NCI-H345 treated with DMSO at 0.1 percent for 48 hours (cell line): ENCODE measurements at regions not wholly inside any gene's neighbourhood (a gene's known extent, or its start where the extent isn't known, plus 50 kb on each side); places are given as distances from the start of the nearest gene placed in this dataset.
A peak's percentile ranks its signal among the peaks of the same experiment; 100 is the strongest.

Experiments used
- DNase-seq: peaks from one replicate; lab custom pipeline; 2025; ENCODE audit not compliant: unreplicated experiment; lab: John Stamatoyannopoulos, UW

DNA sequence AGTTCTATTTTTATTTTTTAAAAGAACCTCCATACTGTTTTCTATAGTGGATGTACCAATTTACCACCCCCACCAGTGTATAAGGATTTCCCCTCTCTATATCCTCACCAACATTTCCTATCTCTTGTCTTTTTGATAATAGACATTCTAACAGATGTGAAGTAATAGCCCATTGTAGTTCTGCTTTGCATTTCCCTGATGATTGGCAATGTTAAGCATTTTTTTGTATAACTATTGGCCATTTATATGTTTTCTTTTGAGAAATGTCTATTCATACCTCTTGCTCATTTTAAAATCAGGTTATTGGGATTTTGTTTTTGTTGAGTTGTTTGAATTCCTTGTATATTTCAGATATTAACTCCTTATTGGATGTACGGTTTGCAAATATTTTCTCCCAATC lies 251.1 kb upstream of the HTR2C start:
- DNase-seq, result no peak

DNA sequence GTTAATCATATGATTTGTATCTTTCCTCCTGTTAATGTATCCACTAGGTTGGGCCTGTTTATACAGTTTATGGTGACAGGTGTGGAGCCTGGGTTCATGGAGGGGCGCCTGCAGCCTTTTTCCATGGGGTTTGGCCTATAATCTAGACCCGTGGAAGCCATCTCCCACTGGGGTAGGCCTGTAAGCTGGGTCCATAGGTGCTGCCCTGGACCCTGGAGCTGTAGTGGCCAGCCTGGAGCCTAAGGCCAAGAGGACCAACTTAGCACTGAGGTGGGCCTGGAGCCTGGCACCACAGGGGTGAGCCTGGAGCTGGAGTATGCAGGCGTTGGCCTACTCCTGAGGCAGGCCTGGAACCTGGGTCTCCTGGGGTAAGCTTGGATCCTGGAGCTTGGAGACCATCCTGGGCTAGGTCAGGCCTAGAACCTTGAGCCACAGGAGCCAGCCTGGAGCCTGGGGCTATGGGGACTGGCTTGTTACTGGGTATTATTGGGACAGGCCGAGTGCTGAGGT lies 249.4 kb upstream of the HTR2C start:
- no peak for DNase-seq

DNA sequence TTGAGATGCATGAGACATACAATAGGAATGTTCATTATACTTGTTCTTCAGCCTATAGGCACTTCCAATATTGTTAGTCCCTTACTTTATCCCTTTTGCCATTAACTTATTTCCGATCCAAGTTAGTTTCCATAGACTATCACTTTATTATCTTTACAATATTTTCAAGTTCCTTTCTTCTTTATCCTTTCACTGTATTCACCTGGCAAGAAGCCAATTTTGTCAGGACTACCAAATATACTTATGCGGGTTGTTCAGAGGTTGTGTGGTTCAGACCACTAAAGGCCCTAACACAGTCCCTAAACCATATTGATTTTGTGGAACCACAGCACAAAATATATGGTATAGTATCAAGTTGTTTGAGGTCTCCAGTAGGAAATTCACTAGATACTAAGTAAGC lies 245.0 kb upstream of the HTR2C start:
- DNase-seq, result no peak

DNA sequence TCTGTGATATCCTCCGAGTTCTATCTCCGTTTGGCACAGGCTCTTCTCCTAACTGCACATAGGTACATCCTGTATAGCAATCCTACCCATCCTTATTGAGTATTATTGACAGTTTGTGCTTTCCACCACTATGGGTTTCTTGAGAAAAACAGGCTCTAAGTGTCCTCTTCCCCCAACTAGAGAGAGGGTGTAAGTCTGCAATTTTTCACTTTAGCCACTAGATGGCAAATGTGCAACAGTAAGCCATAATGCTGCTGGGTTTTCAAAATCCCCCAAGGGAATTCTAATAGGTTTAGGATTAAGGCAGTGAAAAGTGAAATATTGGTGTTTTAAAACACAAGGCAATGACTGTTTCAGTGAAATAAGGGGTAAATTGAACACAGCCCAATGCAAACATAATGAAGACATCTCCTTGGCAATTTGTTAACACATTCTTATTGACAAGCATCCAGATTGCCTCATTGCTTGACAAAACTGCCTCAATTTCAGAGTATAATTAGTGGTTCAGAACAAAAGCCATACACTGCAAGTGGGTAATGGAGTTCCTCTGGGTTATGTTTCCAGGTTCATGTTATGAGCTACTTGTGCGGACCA lies 239.0 kb upstream of the HTR2C start:
- DNase-seq, result peak; percentile 2

DNA sequence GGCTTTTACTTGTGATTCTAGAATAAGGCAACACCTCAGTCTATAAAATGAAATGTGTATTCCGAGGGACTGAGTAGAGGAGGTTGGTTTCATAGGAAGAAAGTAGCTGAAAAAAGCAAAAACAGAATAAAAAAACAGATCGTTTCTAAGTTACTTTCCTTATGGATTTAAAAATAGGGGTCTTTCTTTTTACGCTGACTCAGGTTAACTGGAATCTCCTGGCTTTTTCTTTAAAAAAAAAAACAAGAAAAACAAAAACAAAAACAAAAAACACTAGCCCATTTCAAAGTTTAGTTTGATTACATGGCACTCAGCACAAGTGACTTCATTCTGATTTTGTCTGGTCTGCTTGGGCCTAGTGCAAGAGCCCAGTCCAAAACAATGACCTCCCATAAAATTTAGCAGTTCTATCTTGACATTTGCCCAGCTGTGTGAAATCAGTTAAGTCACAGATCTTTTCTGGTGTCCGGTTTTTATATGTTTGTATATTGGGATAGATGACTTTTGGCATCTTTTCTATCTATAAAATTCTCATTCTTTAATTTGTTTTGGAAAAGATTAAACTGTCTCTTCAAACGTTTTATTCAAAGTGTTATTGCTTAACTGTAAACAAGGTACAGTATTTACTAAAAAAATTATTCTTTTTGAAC lies 222.7 kb upstream of the HTR2C start:
- DNase-seq, result no peak

DNA sequence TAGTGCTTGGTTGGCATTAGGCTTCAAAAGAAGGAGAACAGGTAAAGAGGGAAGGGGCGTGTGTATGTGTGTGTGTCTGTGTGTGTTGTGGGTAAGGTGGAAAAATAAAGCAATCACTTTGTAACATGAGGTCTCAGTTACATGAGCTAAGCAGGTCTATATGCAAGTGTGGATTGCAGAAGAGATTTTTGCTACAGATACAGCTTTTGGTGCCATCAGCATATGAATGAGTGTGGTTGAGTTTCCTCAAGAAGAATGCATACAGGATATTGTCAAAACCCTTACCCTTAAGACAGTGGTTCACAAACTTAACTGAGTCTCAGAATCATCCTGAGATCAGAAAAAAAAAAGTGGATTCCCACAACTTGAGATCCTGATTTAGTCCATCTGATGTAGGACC lies 220.5 kb upstream of the HTR2C start:
- DNase-seq, result no peak

DNA sequence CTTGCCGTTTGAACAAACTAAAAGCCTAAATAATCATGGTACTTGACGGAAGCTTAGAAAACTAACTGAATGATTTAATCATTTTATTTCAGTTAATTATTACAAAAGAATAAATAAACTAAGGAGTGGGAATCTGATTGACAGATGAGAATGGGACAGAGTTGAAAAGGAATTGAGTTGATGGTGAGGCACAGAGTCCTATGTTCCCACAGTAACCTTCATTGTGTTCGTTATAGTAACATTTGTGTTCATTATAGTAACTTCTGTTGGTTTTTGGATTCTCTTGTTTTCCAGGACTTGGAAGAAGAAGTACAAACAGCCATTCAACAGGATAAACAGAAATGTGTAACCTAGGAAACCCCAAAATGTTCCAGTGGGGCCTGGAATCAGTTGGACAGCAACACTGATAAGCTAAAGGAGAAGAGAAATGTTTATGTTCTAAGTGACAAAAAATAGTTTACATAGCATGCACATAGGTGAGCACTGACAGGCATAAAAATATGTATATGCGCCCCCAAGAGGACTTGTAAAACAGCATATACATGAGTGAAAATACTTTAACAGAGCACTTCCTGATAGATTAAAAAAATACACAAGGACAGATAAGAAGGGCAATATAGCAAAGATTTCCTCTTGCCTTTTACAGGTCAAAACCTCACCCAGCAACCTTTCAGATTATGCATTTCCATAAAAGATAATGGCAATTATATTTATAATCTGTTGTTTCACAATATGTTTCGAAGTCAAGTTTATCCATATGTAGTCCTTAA lies 218.6 kb upstream of the HTR2C start:
- no peak for DNase-seq

DNA sequence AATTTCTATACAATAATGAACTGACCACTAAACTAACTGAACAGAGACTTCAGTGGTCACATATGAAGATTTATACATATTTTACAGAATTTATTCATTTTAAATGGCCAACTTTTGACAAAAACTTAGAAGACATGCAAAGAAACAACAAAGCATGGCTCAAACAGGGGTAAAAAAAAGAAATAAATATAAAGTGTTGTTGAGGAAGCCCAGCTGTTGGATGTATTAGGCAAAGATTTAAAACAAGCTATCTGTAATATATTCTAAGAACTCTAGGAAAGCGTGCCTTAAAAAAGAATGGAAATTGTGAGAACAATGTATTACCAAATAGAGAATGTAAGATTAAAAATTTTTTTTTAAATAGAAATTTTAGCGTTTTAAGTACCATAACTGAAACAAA lies 210.9 kb upstream of the HTR2C start:
- no peak for DNase-seq

DNA sequence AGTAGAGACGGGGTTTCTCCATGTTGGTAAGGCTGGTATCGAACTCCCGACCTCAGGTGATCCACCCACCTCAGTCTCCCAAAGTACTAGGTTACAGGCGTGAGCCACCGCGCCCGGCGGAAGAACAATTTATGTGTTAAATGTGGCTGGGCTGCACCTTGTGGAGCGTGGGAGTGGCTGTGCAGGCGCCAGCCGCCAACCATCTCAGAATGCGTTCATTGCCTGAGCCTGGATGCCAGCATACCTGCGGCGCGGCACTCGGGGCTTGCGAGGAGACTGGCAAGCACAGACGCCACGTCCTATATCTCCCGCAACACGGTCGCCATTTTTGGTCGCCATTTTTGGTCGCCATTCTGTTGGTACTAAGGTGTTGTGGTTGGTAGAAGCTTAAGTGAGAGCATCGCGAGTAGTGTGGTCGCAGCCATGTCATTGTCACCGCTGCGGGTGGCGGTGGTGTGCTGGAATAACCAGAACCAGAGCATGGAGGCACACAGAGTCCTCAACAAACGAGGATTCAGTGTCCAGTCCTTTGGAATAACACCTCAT lies 193.6 kb upstream of the HTR2C start:
- DNase-seq, result no peak
